ENCODE measurements at regions not wholly inside any gene's neighbourhood (a gene's known extent, or its start where the extent isn't known, plus 50 kb on each side); places are given as distances from the start of the nearest gene placed in this dataset.

DNA sequence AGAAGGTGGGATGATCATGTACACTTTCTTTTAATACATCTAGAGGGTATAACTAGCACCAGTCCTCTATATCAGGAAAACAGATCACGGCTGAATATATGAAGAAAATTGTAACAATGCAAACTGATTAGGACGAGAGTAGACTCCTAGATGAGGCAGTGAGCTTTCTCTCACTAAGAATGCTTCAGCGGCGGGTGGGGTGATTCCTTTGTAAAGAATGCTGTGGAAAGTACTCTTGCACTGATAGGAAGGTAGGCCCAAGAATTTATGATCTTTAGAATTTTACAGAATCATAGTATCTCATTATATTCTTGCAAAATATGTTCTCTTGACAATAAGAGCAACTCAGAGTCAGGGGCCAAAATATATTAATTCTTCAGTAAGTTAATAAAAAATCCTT lies 133.0 kb downstream of the LMNTD1 start:
- H3K9me3 Mint-ChIP-seq (ENCODE audit: unreplicated experiment), result no peaks in the 10 kb centered on the region
- H3K36me3 Mint-ChIP-seq (ENCODE audit: insufficient read depth, unreplicated experiment), result no peaks in the 10 kb centered on the region
- CTCF ChIA-PET, result no interaction called here
- POLR2A ChIA-PET, result no interaction called here
- DNase-seq (ENCODE audit: unreplicated experiment), result no peak
- H3K4me3 Mint-ChIP-seq (ENCODE audit: unreplicated experiment), result no peak overlapping the region
- H3K27me3 Mint-ChIP-seq (ENCODE audit: insufficient read depth, unreplicated experiment), result no peaks in the 10 kb centered on the region
- TF ChIP-seq, protein P1, sequence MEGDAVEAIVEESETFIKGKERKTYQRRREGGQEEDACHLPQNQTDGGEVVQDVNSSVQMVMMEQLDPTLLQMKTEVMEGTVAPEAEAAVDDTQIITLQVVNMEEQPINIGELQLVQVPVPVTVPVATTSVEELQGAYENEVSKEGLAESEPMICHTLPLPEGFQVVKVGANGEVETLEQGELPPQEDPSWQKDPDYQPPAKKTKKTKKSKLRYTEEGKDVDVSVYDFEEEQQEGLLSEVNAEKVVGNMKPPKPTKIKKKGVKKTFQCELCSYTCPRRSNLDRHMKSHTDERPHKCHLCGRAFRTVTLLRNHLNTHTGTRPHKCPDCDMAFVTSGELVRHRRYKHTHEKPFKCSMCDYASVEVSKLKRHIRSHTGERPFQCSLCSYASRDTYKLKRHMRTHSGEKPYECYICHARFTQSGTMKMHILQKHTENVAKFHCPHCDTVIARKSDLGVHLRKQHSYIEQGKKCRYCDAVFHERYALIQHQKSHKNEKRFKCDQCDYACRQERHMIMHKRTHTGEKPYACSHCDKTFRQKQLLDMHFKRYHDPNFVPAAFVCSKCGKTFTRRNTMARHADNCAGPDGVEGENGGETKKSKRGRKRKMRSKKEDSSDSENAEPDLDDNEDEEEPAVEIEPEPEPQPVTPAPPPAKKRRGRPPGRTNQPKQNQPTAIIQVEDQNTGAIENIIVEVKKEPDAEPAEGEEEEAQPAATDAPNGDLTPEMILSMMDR (IDR thresholded peaks at IDR 0.05; ENCODE audit: unreplicated experiment), result no peak
- intact Hi-C loops (cut with micrococcal nuclease), result no loop called here
- H3K4me1 Mint-ChIP-seq (ENCODE audit: insufficient read depth, unreplicated experiment), result no peaks in the 10 kb centered on the region
- H3K27ac Mint-ChIP-seq (ENCODE audit: low read depth, unreplicated experiment), result no peak overlapping the region
- BruUV-seq (replicated peaks), result no TSS peak

DNA sequence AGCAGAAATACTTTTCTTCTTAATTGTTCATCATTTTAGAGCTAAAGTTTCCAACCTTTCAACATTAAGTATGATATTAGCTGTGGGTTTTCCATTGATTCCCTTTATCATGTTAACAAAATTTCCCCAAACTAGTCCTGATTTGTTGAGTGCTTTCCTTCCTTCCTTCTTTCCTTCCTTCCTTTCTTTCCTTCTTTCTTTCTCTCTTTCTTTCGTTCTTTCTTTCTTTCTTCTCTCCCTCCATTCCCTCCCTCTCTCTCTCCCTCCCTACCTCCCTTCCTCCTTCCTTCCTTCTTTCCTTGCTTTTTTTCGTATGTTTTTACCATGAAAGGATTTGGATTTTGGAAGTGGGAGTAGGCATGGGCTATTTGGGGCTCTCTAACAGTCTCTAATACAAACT lies 133.5 kb downstream of the LMNTD1 start:
- DNase-seq (ENCODE audit: unreplicated experiment), result no peak
- intact Hi-C loops (cut with micrococcal nuclease), result no loop called here
- H3K4me3 Mint-ChIP-seq (ENCODE audit: unreplicated experiment), result no peak overlapping the region
- POLR2A ChIA-PET, result no interaction called here
- BruUV-seq (replicated peaks), result no TSS peak
- H3K4me1 Mint-ChIP-seq (ENCODE audit: insufficient read depth, unreplicated experiment), result no peaks in the 10 kb centered on the region
- TF ChIP-seq, protein P1 (IDR thresholded peaks at IDR 0.05; ENCODE audit: unreplicated experiment), result no peak
- H3K27ac Mint-ChIP-seq (ENCODE audit: low read depth, unreplicated experiment), result no peak overlapping the region
- no peaks in the 10 kb centered on the region for H3K27me3 Mint-ChIP-seq (ENCODE audit: insufficient read depth, unreplicated experiment)
- no peaks in the 10 kb centered on the region for H3K9me3 Mint-ChIP-seq (ENCODE audit: unreplicated experiment)
- no peaks in the 10 kb centered on the region for H3K36me3 Mint-ChIP-seq (ENCODE audit: insufficient read depth, unreplicated experiment)
- CTCF ChIA-PET, result no interaction called here

DNA sequence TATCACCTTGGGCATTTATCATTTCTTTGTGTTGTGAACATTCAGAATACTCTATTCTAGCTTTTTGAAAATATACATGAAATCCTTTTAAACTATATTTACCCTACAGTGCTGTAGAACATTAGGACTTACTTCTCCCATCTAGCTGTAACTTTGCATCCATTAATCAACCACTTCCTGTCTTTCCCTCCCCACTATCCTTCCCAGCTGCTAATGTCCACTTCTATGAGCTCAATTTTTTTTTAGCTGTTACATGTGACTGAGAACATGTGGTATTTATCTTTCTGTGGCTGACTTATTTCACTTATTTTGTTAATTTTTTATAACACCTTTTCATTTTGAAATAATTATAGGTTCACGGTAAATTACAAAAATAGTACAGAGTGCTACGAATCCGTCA lies 136.0 kb downstream of the LMNTD1 start:
- H3K27ac Mint-ChIP-seq (ENCODE audit: low read depth, unreplicated experiment), result no peak overlapping the region
- ChIA-PET CTCF (no interaction called here), POLR2A (interaction anchor here (0.7 kb wide), 1 partner anchor 85 kb away, joined by 3 read pairs; no protein-coding TSS in a partner anchor)
- DNase-seq (ENCODE audit: unreplicated experiment), result no peak
- H3K36me3 Mint-ChIP-seq (ENCODE audit: insufficient read depth, unreplicated experiment), result no peaks in the 10 kb centered on the region
- TF ChIP-seq, protein P1 (IDR thresholded peaks at IDR 0.05; ENCODE audit: unreplicated experiment), result no peak
- H3K4me1 Mint-ChIP-seq (ENCODE audit: insufficient read depth, unreplicated experiment), result no peaks in the 10 kb centered on the region
- intact Hi-C loops (cut with micrococcal nuclease), result no loop called here
- H3K9me3 Mint-ChIP-seq (ENCODE audit: unreplicated experiment), result no peaks in the 10 kb centered on the region
- no TSS peak for BruUV-seq (replicated peaks)
- no peaks in the 10 kb centered on the region for H3K27me3 Mint-ChIP-seq (ENCODE audit: insufficient read depth, unreplicated experiment)
- no peak overlapping the region for H3K4me3 Mint-ChIP-seq (ENCODE audit: unreplicated experiment)

DNA sequence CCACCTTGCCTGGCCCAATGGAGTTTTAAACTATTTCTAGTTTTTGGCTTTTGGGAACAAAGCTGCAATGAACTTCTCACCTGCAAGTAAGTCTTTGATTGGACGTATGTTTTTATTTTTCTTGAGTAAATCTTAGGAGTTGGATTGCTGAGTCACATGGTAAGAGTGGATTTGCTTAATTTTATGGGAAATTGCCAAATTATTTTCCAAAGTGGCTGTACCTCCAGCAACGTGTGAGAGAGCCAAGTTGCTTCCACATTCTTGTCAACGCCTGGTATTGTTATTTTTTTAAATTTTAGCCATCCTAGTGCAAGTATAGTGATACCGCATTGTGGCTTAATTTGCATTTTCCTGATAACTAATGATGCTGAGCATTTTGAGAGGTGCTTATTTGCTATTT lies 136.6 kb downstream of the LMNTD1 start:
- H3K4me3 Mint-ChIP-seq (ENCODE audit: unreplicated experiment), result no peak overlapping the region
- H3K27ac Mint-ChIP-seq (ENCODE audit: low read depth, unreplicated experiment), result no peak overlapping the region
- no TSS peak for BruUV-seq (replicated peaks)
- no peaks in the 10 kb centered on the region for H3K27me3 Mint-ChIP-seq (ENCODE audit: insufficient read depth, unreplicated experiment)
- peak; percentile 21 for DNase-seq (ENCODE audit: unreplicated experiment)
- POLR2A ChIA-PET, result interaction anchor here (0.7 kb wide), 1 partner anchor 84 kb away, joined by 3 read pairs; no protein-coding TSS in a partner anchor
- intact Hi-C loops (cut with micrococcal nuclease), result no loop called here
- CTCF ChIA-PET, result no interaction called here
- no peaks in the 10 kb centered on the region for H3K9me3 Mint-ChIP-seq (ENCODE audit: unreplicated experiment)
- TF ChIP-seq, protein P1 (IDR thresholded peaks at IDR 0.05; ENCODE audit: unreplicated experiment), result no peak
- H3K36me3 Mint-ChIP-seq (ENCODE audit: insufficient read depth, unreplicated experiment), result no peaks in the 10 kb centered on the region
- H3K4me1 Mint-ChIP-seq (ENCODE audit: insufficient read depth, unreplicated experiment), result no peaks in the 10 kb centered on the region

All from MCF 10A (cell line).